ENCODE measurements at regions not wholly inside any gene's neighbourhood (a gene's known extent, or its start where the extent isn't known, plus 50 kb on each side); places are given as distances from the start of the nearest gene placed in this dataset.

GRCh38 chr12:128042825-128043224 is 224.1 kb upstream of the TMEM132C start:
- no peak for DNase-seq
- Histone ChIP-seq H3K4me1 (no peaks in the 10 kb centered on the region), H3K27me3 (no peaks in the 10 kb centered on the region), H3K36me3 (no peaks in the 10 kb centered on the region), H3K9me3 (no peaks in the 10 kb centered on the region), H3K27ac (no peak overlapping the region), H3K4me3 (no peak overlapping the region)
- TF ChIP-seq POLR2A (IDR thresholded peaks at IDR 0.05) (no peak), CTCF (IDR thresholded peaks at IDR 0.05 in 4 of 5, conservative IDR thresholded peaks at IDR 0.05 in 1 of 5) (no peak)
- no peak for ATAC-seq
- intact Hi-C loops (cut with DNase I; ENCODE audit: low total_unique reads) (no loop called here), in situ Hi-C loops (cut with MboI; ENCODE audit: low sequenced_read_pairs in 4 of 4) (no loop called here)

- no peak overlapping the region for H3K27ac ChIP-seq
- no peaks in the 10 kb centered on the region for H3K9me3 ChIP-seq
- H3K27me3 ChIP-seq, result no peaks in the 10 kb centered on the region
- H3K36me3 ChIP-seq, result no peaks in the 10 kb centered on the region
- no peak for ATAC-seq
- in situ Hi-C loops (cut with MboI; ENCODE audit: low sequenced_read_pairs in 4 of 4) (no loop called here), intact Hi-C loops (cut with DNase I; ENCODE audit: low total_unique reads) (no loop called here)
- no peaks in the 10 kb centered on the region for H3K4me1 ChIP-seq
- TF ChIP-seq POLR2A (IDR thresholded peaks at IDR 0.05), result no peak
- no peak for TF ChIP-seq CTCF (IDR thresholded peaks at IDR 0.05 in 4 of 5, conservative IDR thresholded peaks at IDR 0.05 in 1 of 5)
- H3K4me3 ChIP-seq, result no peak overlapping the region
- DNase-seq, result no peak
These were observed 223.7 kb upstream of the TMEM132C start for GRCh38 chr12:128043317-128043716.

- Histone ChIP-seq H3K4me3 (no peak overlapping the region), H3K27me3 (no peaks in the 10 kb centered on the region), H3K4me1 (no peaks in the 10 kb centered on the region), H3K27ac (no peak overlapping the region), H3K36me3 (no peaks in the 10 kb centered on the region), H3K9me3 (no peaks in the 10 kb centered on the region)
- intact Hi-C loops (cut with DNase I; ENCODE audit: low total_unique reads) (no loop called here), in situ Hi-C loops (cut with MboI; ENCODE audit: low sequenced_read_pairs in 4 of 4) (no loop called here)
- ATAC-seq (no peak), DNase-seq (no peak)
- TF ChIP-seq CTCF (IDR thresholded peaks at IDR 0.05 in 4 of 5, conservative IDR thresholded peaks at IDR 0.05 in 1 of 5) (no peak), POLR2A (IDR thresholded peaks at IDR 0.05) (no peak)
These were observed 219.5 kb upstream of the TMEM132C start for GRCh38 chr12:128047266-128048060.

GRCh38 chr12:128052331-128052730 is 214.6 kb upstream of the TMEM132C start:
- in situ Hi-C loops (cut with MboI; ENCODE audit: low sequenced_read_pairs in 4 of 4), result no loop called here
- no peak for DNase-seq
- Histone ChIP-seq H3K36me3 (no peaks in the 10 kb centered on the region), H3K9me3 (no peaks in the 10 kb centered on the region), H3K27ac (no peak overlapping the region), H3K4me3 (no peak overlapping the region), H3K4me1 (no peaks in the 10 kb centered on the region), H3K27me3 (no peaks in the 10 kb centered on the region)
- no peak for ATAC-seq
- intact Hi-C loops (cut with DNase I; ENCODE audit: low total_unique reads), result no loop called here
- TF ChIP-seq POLR2A (IDR thresholded peaks at IDR 0.05) (no peak), CTCF (IDR thresholded peaks at IDR 0.05 in 4 of 5, conservative IDR thresholded peaks at IDR 0.05 in 1 of 5) (no peak)

GRCh38 chr12:128052777-128053176 is 214.2 kb upstream of the TMEM132C start:
- Histone ChIP-seq H3K4me3 (no peak overlapping the region), H3K4me1 (no peaks in the 10 kb centered on the region), H3K36me3 (no peaks in the 10 kb centered on the region), H3K27ac (no peak overlapping the region), H3K27me3 (no peaks in the 10 kb centered on the region), H3K9me3 (no peaks in the 10 kb centered on the region)
- in situ Hi-C loops (cut with MboI; ENCODE audit: low sequenced_read_pairs in 4 of 4), result no loop called here
- DNase-seq, result no peak
- TF ChIP-seq POLR2A (IDR thresholded peaks at IDR 0.05) (no peak), CTCF (IDR thresholded peaks at IDR 0.05 in 4 of 5, conservative IDR thresholded peaks at IDR 0.05 in 1 of 5) (no peak)
- no peak for ATAC-seq
- intact Hi-C loops (cut with DNase I; ENCODE audit: low total_unique reads), result no loop called here

All from gastrocnemius medialis (tissue), 4 donors.